ENCODE measurements at regions not wholly inside any gene's neighbourhood (a gene's known extent, or its start where the extent isn't known, plus 50 kb on each side); places are given as distances from the start of the nearest gene placed in this dataset.
"Not testable (repeated sequence)": the region's sequence is repeated elsewhere in the genome, so short reads cannot be mapped to it uniquely, and the experiment has no call there.

DNA sequence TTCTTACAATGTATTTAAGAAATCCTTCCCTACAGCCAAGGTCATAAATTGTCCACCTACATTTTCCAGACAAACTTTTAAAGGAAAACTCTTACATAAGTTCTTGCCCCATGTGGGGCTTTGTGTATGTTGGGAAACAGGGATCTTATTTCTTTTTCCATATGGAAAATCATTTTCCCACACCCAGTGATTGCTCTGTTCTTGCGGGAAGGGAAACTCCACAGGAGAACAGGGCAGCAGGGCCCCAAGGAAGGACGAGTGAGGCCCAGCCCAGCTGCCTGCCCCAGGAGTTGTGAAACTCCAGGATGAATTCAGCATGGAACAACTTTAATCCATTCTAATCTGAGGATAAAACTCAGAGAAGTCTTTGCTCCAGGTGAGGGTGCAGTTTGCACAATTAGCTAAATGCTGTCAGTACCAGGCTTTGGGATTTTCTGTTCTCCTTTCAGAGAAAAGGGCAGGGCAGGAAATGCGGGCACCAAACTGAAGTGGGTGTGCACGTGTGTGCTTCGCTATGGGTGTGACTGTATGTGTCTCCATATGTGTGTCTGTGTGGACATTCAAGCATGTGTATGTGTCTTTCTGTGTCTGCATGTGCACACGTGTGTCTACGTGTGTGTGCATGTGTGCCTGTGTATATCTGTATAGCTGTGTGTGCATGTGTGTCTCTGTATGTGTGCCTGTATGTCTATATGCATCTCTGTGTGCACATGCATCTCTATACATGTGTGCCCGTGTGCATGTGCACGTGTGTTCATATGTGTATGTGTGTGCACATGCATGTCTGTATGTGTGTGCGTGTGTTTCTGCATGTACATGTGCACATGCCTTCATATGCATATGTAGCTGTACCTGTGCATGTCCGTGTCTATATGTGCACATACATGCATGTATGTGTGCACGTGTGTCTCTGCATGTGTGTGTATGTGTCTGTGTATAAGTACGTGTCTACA lies 102.0 kb upstream of the FAM20C start:
- DNase-seq (ENCODE audit: missing footprints) (no peak), ATAC-seq (no peak)
- intact Hi-C loops (cut with DNase I): no loop called here

DNA sequence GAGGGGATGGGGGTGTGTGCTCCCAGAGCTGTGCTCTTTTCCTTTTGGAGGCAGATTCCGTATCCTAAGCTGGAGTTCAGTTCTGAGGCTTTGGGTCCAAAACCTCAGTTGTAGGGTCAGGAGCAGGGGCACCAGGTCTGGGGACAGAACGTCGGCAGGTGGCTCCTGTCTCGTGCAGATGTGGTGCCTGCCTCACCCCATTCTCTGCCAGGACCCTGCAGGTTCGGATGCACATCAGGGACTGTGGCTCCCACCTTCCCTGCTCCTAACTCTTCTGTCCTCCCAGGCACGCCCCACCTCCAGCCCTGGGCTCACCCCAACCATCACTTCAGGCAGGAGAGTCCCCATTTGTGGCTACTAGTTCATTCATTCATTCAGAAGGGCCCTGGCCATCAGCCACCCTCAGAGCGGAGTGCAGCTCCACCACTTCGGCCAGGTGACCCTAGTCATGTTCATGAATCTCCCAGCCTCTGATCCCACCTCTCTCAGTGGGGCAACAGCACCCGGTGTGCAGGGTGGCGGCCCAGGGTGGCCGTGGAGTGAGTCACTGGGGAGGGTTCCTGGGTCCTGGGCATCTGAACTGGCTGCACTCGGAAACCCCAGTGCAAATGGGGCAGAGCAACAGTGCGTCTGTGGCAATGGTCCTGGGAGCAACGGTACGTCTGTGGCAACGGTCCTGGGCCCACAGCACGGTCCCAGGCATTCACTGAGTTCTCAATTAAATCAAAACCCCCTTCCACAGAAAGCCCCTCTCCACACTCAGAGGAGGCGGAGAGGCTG lies 100.8 kb upstream of the FAM20C start:
- ATAC-seq: no peak
- intact Hi-C loops (cut with DNase I): no loop called here
- DNase-seq (ENCODE audit: missing footprints): no peak

DNA sequence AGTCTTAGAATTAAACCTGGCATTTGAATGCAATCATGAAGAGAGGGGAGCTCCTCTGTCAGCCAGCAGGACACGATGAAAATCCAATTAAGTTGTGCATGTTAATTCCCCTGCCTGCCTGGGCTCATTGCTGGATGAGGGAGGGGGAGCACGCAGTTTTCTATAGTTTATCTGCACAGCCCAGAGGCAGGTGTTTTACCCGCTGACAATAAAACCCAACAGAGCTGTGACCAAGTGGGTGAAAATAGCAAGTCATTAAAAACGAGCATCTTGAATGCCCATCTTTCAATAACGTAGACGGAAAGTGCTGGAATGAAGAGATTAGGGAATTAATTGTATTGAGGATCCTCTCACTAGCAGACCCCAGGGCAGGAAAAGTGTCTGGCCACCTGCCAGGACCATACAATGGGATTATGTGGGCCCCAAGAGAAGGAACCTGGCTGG lies 100.1 kb upstream of the FAM20C start:
- intact Hi-C loops (cut with DNase I): no loop called here
- DNase-seq (ENCODE audit: missing footprints) (no peak), ATAC-seq (no peak)

DNA sequence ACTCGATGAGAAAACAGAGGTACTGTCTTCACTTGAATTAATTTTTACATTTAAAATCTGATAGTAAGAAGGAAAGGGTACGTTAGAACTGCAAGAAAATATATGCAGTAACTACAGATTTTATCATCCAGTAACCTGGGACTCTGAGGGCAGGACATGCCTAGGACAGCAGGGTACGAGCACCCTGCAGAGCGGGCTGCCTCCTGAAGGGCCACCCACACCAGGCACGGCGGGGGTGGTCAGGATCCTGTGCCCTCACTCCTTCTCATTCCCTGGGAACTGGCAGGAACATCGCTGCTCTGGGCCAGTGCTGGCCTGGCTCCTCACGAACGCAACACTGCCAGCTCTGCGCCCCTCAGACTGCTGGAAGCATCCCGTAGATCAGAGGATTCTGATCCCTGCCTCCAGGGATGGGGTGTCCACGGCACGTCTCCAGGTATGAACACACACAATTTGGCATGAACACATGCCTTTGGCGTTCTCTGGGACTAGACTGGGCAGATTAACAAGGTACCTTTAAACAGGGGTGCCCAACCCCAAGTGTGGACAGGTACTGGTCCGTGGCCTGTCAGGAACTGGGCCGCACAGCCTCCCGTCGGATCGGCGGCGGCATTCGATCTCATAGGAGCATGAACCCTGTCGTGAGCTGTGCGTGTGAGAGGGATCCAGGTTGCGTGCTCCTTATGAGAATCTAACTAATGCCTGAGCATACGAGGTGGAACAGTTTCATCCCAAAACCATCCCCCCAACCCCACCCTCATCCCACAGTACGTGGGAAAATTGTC lies 99.3 kb upstream of the FAM20C start:
- intact Hi-C loops (cut with DNase I): no loop called here
- ATAC-seq (no peak), DNase-seq (ENCODE audit: missing footprints) (no peak)

DNA sequence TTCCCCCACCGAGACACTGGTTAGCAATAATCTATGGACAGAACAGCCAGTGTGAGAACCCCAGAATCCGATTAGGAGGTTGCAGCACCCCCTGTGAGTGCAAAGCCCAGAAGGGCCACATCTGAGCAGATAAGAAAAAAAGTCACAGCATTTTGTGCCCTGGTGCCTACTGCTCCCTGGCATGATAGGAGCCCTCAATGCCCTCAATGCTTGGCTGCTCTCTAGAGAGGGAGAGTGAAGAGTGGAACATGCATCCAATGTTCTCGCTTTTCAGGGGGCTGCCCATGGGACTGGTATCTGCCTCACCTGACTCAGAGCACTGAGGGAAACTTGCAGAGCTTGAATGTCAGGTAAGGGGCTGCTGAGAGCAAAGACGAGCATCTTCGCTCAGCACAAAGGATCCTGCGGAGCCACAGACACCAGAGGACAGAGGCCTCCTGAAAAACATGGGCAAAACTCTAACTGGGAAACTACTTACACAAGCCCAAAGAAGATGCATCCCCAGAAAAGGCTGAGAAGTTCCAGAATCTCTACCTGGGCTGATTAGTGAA lies 98.0 kb upstream of the FAM20C start:
- intact Hi-C loops (cut with DNase I): no loop called here
- ATAC-seq: no peak
- no peak for DNase-seq (ENCODE audit: missing footprints)

DNA sequence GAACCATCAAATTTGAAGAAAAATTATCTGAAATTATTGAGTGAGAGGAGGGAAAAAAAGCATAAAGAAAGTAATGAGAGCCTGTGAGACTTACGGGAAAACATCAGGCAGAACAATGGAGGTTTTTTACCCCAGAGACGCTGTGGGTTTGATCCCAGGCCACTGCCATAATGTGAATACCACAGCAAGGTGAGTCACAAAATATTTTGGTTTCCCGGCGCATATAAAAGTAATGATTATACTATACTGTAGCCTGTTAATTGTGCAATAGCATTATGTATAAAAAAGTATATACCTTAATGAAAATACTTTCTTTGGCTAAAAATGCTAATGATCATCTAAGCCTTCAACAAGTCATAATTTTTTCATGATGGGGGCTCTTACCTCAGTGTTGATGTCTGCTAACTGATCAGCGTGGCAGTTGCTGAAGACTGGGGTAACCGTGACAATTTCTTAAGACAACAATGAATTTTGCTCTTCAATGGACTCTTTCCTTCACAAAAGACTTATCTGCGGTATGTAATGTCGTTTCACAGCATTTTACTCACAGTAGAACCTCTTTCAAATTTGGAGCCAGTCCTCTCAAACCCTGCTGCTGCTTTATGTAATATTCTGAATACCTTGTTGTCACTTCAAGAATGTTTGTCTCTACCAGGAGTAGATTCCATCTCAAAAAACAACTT lies 97.0 kb upstream of the FAM20C start:
- DNase-seq (ENCODE audit: missing footprints) (no peak), ATAC-seq (no peak)
- intact Hi-C loops (cut with DNase I): no loop called here

DNA sequence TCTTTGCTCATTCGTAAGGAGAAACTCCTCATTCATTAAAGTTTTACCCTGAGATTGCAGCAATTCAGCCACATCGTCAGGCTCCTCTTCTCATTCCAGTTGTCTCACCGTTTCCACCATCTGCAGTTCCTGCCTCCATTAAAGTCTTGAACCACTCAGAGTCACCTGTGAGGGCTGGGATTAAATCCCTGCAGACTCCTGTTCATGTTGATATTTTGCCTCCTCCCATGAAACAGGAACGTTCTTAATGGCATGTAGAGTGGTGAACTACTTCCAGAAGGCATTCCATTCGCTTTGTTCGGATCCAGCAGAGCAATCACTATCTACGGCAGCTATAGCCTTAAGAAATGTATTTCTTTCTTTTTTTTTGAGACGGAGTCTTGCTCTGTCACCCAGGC lies 96.5 kb upstream of the FAM20C start:
- ATAC-seq: no peak
- intact Hi-C loops (cut with DNase I): no loop called here

DNA sequence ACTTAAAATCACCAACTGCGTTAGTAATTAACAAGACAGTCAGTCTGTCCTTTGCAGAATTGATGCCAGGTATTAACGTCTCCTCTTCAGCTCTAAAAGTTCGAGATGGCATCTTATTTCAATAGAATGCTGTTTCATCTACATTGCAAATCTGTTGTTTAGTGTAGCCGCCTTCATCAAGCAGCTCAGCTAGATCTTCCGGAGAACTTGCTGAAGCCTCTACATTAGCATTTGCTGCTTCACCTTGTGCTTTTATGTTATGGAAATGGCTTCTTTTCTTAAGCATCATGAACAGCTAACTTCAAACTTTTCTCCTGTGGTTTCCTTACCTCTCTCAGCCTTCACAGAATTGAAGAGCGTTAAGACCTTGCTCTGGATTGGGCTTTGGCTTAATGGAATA lies 95.5 kb upstream of the FAM20C start:
- DNase-seq (ENCODE audit: missing footprints) (no peak), ATAC-seq (no peak)
- intact Hi-C loops (cut with DNase I): no loop called here

More for the DNA sequence above, 96.5 kb upstream of the FAM20C start:
- no peak for DNase-seq (ENCODE audit: missing footprints)

DNA sequence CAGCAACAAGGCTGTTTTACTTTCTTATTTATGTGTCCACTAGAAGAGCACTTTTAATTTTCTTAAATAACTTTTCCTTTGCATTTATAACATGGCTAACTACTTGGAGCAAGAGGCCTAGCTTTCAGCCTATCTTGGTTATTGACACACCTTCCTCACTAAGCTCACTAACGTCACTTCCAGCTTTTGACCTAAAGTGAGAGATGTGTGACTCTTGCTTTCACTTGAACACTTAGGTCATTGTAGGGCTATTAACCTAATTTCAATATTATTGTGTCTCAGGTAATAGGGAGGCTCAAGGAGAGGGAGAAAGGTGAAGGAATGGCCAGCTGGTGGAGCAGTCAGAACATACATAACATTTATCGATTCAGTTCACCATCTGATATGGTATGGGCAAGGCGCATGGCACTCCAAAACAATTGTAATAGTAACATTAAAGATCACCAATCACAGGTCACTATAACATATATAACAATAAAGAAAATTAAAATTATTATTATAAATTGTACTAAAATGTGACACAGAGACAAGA lies 95.0 kb upstream of the FAM20C start:
- intact Hi-C loops (cut with DNase I): no loop called here
- ATAC-seq: no peak

DNA sequence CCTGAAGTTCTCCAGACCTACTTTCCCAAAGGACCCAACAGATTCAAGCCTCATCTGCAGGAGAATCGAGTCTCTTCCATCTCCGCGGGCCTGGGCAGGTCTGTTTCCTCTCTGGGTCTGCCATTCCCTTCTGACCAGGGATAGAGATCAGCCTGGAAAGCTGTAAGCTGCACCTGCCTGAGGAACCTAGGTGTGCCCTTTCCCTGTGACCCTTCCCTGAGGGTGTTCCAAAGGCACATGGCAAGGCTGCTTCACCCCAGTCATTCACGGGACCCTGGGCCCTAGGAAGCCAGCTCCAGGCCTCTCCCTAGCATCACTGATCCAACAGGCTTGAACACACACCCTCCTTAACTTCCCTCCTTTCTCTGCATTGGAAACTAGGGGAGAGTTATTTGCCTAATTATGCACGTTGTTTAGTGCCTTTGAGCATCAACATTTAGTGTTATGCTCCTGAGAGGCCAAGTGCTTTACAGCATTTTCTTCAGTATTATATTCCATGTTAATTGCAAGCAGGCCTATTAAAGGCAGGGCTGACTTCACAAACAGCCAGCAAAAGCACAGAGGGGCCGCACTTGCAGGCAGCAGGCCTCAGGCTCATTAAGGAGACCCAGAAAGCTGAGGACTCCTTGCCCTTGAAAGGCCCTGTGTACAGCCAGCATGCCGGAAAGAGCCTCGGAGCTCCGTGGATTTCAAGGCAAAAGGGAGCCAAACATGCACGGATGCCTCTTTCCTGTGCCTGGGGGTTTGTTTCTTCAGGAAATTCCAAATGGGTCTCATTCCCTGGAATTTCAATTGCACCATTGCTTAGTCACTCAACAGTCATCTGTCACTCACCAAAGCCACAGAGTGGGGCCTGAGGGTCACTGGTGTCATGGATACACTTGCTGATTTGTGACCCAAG lies 91.0 kb upstream of the FAM20C start:
- no peak for ATAC-seq
- intact Hi-C loops (cut with DNase I): no loop called here
- no peak for DNase-seq (ENCODE audit: missing footprints)

More for the DNA sequence above, 95.0 kb upstream of the FAM20C start:
- no peak for DNase-seq (ENCODE audit: missing footprints)

DNA sequence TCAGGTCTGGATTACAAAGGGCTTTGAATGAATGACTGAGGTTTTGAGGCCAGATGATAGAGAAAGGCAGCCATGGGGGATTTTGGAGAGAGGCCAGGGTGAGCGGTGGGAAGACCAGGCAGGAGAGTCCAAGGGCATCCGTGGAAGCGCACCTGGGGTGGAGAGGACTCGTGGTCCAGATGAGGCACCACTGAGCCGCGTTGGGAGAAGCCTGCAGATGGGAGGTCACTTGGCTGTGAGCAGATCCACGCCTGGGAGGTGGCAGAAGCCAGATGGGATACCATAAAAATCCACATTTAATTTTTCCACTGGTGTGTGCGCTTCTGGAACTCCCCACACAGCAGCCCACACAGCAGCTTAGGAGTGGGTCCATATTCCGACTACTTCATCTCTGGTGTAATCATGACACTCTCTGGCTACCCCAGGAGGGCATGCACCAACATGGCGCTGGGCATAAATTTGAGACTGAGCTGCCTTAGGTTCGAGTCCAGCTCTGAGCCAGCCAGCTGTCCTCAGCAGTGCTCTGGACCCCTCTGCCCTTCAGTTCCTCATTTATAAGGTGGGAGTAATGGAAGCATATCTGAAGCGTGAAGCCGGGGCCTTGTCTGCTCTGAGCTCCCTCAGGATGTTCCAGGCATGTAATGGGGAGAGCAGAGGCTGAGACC lies 90.2 kb upstream of the FAM20C start:
- DNase-seq (ENCODE audit: missing footprints) (peak; percentile 11), ATAC-seq (no peak)

DNA sequence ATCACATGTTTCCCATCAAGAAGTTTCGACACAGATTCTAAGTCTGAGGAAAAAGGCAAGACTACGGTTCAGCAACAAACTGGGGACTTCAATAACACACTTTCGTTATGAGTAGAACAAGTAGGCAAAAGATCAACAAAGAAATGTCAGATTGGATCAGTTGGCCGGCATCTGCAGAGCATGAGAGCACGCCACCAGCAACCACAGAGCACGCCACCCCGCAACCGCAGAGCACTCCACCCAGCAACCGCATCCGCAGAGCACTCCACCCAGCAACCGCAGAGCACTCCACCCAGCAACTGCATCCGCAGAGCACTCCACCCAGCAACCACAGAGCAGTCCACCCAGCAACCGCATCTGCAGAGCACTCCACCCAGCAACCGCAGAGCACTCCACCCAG lies 89.7 kb upstream of the FAM20C start:
- no peak for ATAC-seq
- DNase-seq (ENCODE audit: missing footprints): peak; percentile 47
- intact Hi-C loops (cut with DNase I): no loop called here

More for the DNA sequence above, 90.2 kb upstream of the FAM20C start:
- intact Hi-C loops (cut with DNase I): no loop called here

DNA sequence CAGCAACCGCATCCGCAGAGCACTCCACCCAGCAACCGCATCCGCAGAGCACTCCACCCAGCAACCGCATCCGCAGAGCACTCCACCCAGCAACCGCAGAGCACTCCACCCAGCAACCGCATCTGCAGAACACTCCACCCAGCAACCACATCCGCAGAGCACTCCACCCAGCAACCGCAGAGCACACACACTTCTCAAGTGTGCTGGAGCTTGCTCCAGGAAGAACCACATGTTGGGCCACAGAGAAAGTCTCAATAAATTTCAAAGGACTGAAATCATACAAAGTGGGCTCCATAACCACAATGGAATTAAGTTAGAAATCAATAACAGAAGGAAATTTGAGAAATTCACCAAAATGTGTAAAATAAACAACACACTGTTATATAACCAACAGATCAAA lies 88.4 kb upstream of the FAM20C start:
- intact Hi-C loops (cut with DNase I); ATAC-seq; DNase-seq (ENCODE audit: missing footprints): not testable (repeated sequence)

DNA sequence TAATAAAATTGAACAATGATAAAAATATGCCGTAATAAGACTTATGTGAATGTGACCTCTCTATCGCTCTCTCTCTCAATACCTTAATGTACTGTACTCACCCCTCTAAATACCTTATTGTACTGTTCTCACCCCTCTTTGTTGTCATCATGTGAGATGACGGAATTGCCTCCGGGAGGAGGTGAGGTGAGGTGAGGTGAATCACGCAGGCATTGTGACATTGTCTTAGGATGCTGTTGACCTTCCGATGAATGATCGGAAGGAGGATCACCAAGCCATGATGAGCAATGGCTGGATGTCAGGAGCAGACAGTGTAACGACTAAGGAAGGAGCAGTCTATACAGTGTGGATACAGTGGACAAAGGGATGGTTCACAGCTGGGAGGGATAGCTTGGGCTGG lies 87.4 kb upstream of the FAM20C start:
- intact Hi-C loops (cut with DNase I): no loop called here
- no peak for ATAC-seq
- peak; percentile 11 for DNase-seq (ENCODE audit: missing footprints)

DNA sequence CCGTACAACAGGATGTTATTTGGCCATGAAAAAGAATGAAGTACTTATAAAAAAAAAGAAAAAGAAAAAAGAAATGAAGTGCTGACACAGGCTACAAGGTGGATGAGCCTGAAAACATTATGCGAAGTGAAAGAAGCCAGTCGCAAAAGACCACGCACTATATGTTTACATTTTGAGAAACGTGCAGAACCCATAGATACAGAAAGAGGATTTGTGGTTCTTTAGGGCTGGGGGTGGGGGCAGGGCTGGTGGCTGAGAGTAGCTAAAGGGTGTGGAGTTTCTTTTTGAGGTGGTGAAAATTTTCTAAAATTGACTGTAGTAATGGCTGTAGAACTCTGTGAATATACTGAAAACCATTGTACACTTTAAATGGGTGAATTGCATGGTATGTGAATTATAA lies 86.0 kb upstream of the FAM20C start:
- ATAC-seq (no peak), DNase-seq (ENCODE audit: missing footprints) (no peak)
- intact Hi-C loops (cut with DNase I): no loop called here

DNA sequence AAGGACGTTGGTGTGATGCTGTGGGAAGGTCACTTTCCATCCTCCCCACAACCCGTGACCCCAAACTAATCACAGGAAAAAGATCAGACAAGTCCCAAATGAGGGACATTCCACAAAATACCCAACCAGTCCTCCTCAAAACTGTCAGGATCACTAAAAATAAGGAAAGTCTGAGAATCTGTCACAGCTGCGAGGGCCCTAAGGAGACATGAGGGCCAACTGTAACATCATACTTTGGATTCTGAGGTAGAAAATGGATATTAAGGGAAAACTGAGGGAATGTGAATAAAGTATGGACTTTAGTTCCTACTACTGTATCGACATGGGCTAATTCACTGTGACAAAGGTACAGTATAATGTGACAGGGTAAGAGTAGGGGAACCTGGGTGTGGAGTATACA lies 85.1 kb upstream of the FAM20C start:
- DNase-seq (ENCODE audit: missing footprints): no peak
- ATAC-seq: no peak
- intact Hi-C loops (cut with DNase I): no loop called here

DNA sequence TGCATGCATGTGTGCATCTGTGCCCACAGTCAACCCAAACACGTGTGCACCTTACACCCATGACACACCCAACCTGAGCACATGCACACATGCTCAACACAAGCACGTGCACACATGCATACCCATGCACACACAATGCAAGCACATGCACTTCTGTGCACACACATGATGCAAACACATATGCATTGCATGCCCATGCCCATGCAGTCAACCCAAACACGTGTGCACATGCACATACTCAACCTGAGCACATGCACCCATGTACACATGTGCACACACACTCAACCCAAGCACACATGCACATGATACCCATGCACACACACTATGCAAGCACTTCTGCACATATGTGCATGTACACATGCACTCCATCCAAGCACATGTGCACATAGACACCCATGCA lies 84.5 kb upstream of the FAM20C start:
- ATAC-seq: no peak
- peak; percentile 32 for DNase-seq (ENCODE audit: missing footprints)
- intact Hi-C loops (cut with DNase I): no loop called here

All from Right ventricle myocardium inferior (tissue), 1 donor.